ENCODE measurements at regions not wholly inside any gene's neighbourhood (a gene's known extent, or its start where the extent isn't known, plus 50 kb on each side); places are given as distances from the start of the nearest gene placed in this dataset.

DNA sequence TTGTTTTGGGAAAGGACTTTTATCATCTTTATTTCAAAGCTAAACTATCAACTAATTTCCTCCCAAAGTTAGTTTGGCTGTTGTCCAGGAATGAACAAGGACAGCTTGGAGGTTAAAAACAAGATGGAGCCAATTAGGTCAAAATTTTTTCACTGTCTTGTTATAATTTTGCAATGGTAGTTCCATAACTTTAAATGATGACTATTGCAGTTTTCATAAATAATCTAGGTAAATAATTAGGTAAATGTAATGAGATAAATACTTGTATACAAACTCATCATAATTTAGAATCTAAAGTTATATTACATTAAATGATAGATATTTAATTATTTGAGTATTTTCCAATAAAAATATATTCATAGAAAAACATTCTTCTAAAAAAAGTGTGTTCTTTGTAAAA, 68.3 kb upstream of the DAZL start:
- no peak for TF ChIP-seq EP300 (IDR thresholded peaks at IDR 0.05)
- Histone ChIP-seq H3K9me3 (no peaks in the 10 kb centered on the region), H3K4me3 (no peak overlapping the region), H3K27me3 (no peaks in the 10 kb centered on the region), H3K27ac (no peak overlapping the region), H3K36me3 (no peaks in the 10 kb centered on the region), H3K4me1 (no peaks in the 10 kb centered on the region)
- no peak for DNase-seq (ENCODE audit: low spot score in 2 of 2)

DNA sequence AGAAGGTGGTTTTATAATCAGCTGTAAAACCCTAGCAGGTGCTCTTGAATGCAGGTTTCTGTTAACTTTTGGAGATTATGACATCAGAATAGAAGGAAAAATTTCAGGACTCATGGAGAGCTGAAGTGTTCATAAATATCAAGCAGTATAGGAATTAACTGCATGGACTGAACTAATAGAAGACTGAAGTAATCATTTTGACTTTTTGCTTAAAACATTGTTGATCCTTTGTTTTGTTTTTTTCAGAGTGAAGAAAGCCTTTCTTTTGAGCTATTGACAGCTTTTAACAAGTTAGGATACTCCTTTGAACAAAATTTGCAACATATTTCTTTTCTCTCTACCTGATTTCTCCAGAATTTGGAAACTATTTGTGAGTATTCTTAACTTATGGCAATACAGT, 70.6 kb upstream of the DAZL start:
- TF ChIP-seq EP300 (IDR thresholded peaks at IDR 0.05), result no peak
- TF ChIP-seq, protein P1, sequence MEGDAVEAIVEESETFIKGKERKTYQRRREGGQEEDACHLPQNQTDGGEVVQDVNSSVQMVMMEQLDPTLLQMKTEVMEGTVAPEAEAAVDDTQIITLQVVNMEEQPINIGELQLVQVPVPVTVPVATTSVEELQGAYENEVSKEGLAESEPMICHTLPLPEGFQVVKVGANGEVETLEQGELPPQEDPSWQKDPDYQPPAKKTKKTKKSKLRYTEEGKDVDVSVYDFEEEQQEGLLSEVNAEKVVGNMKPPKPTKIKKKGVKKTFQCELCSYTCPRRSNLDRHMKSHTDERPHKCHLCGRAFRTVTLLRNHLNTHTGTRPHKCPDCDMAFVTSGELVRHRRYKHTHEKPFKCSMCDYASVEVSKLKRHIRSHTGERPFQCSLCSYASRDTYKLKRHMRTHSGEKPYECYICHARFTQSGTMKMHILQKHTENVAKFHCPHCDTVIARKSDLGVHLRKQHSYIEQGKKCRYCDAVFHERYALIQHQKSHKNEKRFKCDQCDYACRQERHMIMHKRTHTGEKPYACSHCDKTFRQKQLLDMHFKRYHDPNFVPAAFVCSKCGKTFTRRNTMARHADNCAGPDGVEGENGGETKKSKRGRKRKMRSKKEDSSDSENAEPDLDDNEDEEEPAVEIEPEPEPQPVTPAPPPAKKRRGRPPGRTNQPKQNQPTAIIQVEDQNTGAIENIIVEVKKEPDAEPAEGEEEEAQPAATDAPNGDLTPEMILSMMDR (IDR thresholded peaks at IDR 0.05), result no peak
- no peak for TF ChIP-seq POLR2AphosphoS5 (IDR thresholded peaks at IDR 0.05)
- TF ChIP-seq POLR2A (IDR thresholded peaks at IDR 0.05), result no peak
- DNase-seq (ENCODE audit: low spot score in 2 of 2), result no peak
- no peaks in the 10 kb centered on the region for H3K9me3 ChIP-seq
- H3K27ac ChIP-seq, result no peak overlapping the region
- no peaks in the 10 kb centered on the region for H3K4me1 ChIP-seq
- H3K4me3 ChIP-seq, result no peak overlapping the region
- H3K36me3 ChIP-seq, result no peaks in the 10 kb centered on the region
- H3K27me3 ChIP-seq, result no peaks in the 10 kb centered on the region

DNA sequence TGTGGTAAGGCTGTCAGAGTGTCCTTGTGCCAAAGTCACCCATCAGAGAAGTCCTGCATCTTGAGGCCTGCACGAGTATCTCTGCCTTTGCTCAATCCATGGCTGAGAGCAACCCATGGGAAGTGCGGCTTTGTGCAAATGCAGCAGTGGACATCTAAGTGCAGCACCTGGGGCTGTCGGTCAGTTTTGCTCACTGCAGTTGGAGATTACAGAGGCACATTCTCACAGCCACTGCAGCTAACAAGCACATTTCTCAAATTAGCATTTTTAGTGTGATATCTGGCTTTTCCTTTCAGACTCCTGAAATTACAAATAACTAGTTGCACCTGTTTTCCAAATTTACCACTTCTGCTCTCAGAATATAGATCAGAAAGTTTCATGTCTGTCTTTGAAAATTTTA, 81.5 kb upstream of the DAZL start:
- WGBS, result 80% methylated on average over 3 of the region's 3 CpGs
- no peaks in the 10 kb centered on the region for H3K27me3 ChIP-seq
- no peaks in the 10 kb centered on the region for H3K4me1 ChIP-seq
- no peak overlapping the region for H3K4me3 ChIP-seq
- H3K27ac ChIP-seq, result no peak overlapping the region
- DNase-seq (ENCODE audit: low spot score in 2 of 2), result no peak
- H3K9me3 ChIP-seq, result no peaks in the 10 kb centered on the region
- no peaks in the 10 kb centered on the region for H3K36me3 ChIP-seq
- no peak for TF ChIP-seq EP300 (IDR thresholded peaks at IDR 0.05)
- TF ChIP-seq, protein P1 (IDR thresholded peaks at IDR 0.05), result no peak
- no peak for TF ChIP-seq POLR2A (IDR thresholded peaks at IDR 0.05)
- TF ChIP-seq POLR2AphosphoS5 (IDR thresholded peaks at IDR 0.05), result no peak

DNA sequence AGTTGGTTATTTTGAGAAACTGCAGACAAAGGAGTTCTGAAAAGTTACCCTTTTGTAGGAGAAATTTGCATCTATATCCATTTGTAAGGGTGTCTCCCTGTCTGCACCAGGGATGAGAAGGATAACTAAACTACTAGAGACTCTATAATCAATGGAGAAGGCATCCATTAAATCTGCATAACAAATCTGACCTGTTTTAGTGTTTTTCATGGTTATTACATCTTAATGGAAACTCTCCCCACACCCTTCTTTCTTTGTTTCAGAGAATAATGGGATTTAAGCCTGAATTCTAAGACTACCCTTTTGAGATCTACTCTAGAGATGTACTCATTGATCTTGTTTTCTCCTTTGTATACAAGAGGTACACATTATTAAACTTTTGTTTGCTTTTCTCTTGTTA, 82.0 kb upstream of the DAZL start:
- no peak for TF ChIP-seq POLR2A (IDR thresholded peaks at IDR 0.05)
- TF ChIP-seq, protein P1 (IDR thresholded peaks at IDR 0.05), result no peak
- TF ChIP-seq EP300 (IDR thresholded peaks at IDR 0.05), result no peak
- TF ChIP-seq POLR2AphosphoS5 (IDR thresholded peaks at IDR 0.05), result no peak

DNA sequence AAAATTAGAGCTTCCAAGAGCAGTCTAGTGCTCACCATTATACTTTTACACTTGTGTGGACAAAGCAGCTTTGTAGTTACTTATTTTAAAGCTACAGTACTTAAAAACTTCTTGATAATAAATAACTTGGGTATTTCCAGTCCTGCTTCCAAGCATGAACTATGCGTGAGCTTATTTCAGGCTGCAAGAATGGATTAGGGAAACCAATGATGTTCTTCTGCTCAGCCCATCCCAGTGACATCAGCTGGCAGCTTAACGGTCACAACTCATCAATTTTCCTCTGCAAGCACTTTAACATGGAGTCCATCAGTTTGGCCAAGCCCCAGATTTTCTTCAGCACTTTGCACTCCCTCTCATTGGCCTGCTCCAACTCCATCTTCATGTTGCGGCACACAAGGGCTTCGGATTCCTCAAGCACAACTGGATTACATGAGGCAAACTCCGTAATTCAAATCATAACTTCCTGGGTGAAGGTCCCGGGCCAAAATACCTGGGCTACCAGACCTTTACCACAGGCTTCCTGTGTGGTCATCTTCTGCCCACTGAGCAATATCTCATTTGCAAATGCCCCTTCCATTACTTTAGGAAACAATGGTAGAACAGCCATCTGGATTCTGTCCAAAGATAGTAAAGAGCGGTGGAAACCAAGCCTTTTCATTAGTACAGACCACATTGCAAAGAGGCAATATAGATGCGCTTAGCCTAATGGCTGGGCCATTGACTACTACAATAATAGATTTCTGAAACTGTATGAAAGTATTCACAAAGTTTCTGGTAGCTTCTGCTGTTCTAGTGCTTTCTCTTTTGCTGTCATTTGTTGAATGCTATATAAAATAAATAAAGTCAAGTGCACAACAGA, 87.5 kb upstream of the DAZL start:
- H3K9me3 ChIP-seq, result no peaks in the 10 kb centered on the region
- no peak for DNase-seq (ENCODE audit: low spot score in 2 of 2)
- TF ChIP-seq EP300 (IDR thresholded peaks at IDR 0.05) (no peak), POLR2AphosphoS5 (IDR thresholded peaks at IDR 0.05) (no peak), POLR2A (IDR thresholded peaks at IDR 0.05) (no peak)
- TF ChIP-seq, protein P1 (IDR thresholded peaks at IDR 0.05), result no peak
- H3K27ac ChIP-seq, result no peak overlapping the region
- H3K36me3 ChIP-seq, result no peaks in the 10 kb centered on the region
- WGBS, result 88% methylated on average over 8 of the region's 8 CpGs
- H3K4me1 ChIP-seq, result no peaks in the 10 kb centered on the region
- no peaks in the 10 kb centered on the region for H3K27me3 ChIP-seq
- no peak overlapping the region for H3K4me3 ChIP-seq

More for the DNA sequence above, 82.0 kb upstream of the DAZL start:
- Histone ChIP-seq H3K27ac (no peak overlapping the region), H3K36me3 (no peaks in the 10 kb centered on the region), H3K27me3 (no peaks in the 10 kb centered on the region), H3K9me3 (no peaks in the 10 kb centered on the region), H3K4me1 (no peaks in the 10 kb centered on the region), H3K4me3 (no peak overlapping the region)
- no peak for DNase-seq (ENCODE audit: low spot score in 2 of 2)

DNA sequence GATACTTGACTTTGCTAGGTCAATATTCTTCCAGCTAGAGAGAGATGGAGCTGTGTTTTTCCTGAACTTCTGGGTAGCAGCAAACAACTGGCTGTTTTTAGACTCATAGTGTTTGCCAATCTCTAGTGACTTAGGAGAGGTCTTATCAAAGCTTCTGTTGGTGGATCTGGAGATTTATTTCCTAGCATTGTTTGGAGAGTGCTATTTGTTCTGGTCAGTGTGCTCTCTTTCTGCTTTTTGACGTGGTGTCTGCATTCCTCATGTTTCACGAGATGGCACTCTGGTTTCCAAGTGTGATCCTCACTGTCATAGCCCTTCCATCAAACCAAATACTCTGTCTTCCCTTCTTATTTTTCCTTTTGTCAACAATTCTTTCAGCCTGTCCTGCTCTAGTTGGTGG, 88.6 kb upstream of the DAZL start:
- no peaks in the 10 kb centered on the region for H3K27me3 ChIP-seq
- H3K36me3 ChIP-seq, result no peaks in the 10 kb centered on the region
- H3K4me1 ChIP-seq, result no peaks in the 10 kb centered on the region
- H3K27ac ChIP-seq, result no peak overlapping the region
- H3K4me3 ChIP-seq, result no peak overlapping the region
- DNase-seq (ENCODE audit: low spot score in 2 of 2), result no peak
- H3K9me3 ChIP-seq, result no peaks in the 10 kb centered on the region
- no peak for TF ChIP-seq EP300 (IDR thresholded peaks at IDR 0.05)
- no peak for TF ChIP-seq POLR2AphosphoS5 (IDR thresholded peaks at IDR 0.05)
- WGBS, result 83% methylated on average over 2 of the region's 2 CpGs
